H1 (cell line): ENCODE measurements at regions not wholly inside any gene's neighbourhood (a gene's known extent, or its start where the extent isn't known, plus 50 kb on each side); places are given as distances from the start of the nearest gene placed in this dataset.

Source experiments
- CHD1 ChIP-seq: IDR thresholded peaks from 2 replicates; pipeline ENCODE4 v1.6.1; 2012; ENCODE audit warnings: low read depth, low read length, improper control_type of control experiment
- GTF2F1 ChIP-seq: IDR thresholded peaks from 2 replicates; pipeline ENCODE4 v1.6.1; 2012; ENCODE audit warnings: low read depth, low read length, improper control_type of control experiment, borderline replicate concordance
- KDM4A ChIP-seq: IDR thresholded peaks from one replicate; pipeline ENCODE4 v1.7.1; 2012; ENCODE audit warnings: low read depth, mild to moderate bottlenecking, moderate library complexity, low read length, inconsistent platforms; ENCODE audit not compliant: severe bottlenecking
- KDM5A ChIP-seq: fragments of 200-600 bp; IDR thresholded peaks from 2 replicates; pipeline ENCODE4 v1.7.1; 2012; ENCODE audit warnings: mild to moderate bottlenecking, low read length, inconsistent platforms, mixed read lengths
- POU5F1 ChIP-seq: IDR thresholded peaks from 2 replicates; pipeline ENCODE4 v1.6.1; 2011; ENCODE audit warnings: low read depth, mild to moderate bottlenecking, low read length, moderate library complexity
- TCF12 ChIP-seq: IDR thresholded peaks from 2 replicates; pipeline ENCODE4 v1.6.1; 2011; ENCODE audit warnings: low read depth, mild to moderate bottlenecking, low read length

- TF ChIP-seq KDM4A = no peak
- no peak for TF ChIP-seq GTF2F1
- TF ChIP-seq CHD1 = no peak
- TF ChIP-seq POU5F1 = no peak
- no peak for TF ChIP-seq KDM5A
- TF ChIP-seq TCF12 = no peak
Measured at GRCh38 chr2:5501807-5502206, 190.4 kb upstream of the SOX11 start (continued).
